Keratinocyte (primary cell): ENCODE measurements at regions not wholly inside any gene's neighbourhood (a gene's known extent, or its start where the extent isn't known, plus 50 kb on each side); places are given as distances from the start of the nearest gene placed in this dataset.

Source experiments
- DNase-seq: peaks from one replicate; pipeline ENCODE4 v3.0.0-alpha.2; 2011; ENCODE audit warnings: low read depth, missing footprints, low spot score
- FAIRE-seq: peaks from 2 replicates; lab custom pipeline; 2011; peaks lifted over from hg19 to GRCh38; lab: Jason Lieb, UNC
- H2AFZ ChIP-seq: 2 replicates; pipeline ENCODE4 v1.6.0; 2012; ENCODE audit warnings: low read length, control low read depth, inconsistent platforms; ENCODE audit not compliant: control insufficient read depth
- H3K27ac ChIP-seq: 2 replicates; pipeline ENCODE4 v1.5.1; 2011; ENCODE audit warnings: low read length; ENCODE audit not compliant: control insufficient read depth, insufficient read depth
- H3K27me3 ChIP-seq: 3 replicates; pipeline ENCODE4 v1.6.0; 2011; ENCODE audit warnings: low read length; ENCODE audit not compliant: control insufficient read depth, insufficient read depth; ENCODE audit errors: extremely low read depth
- H3K36me3 ChIP-seq, 2 experiments: 2 replicates in 1 of 2; 3 replicates in 1 of 2; pipeline ENCODE4 v1.5.1; 2011; ENCODE audit warnings: low read length in 2 of 2, mild to moderate bottlenecking in 1 of 2; ENCODE audit not compliant: control insufficient read depth in 2 of 2, insufficient read depth in 2 of 2; ENCODE audit errors: extremely low read depth in 1 of 2
- H3K4me1 ChIP-seq: 3 replicates; pipeline ENCODE4 v1.5.1; 2011; ENCODE audit warnings: low read length; ENCODE audit not compliant: control insufficient read depth, insufficient read depth; ENCODE audit errors: extremely low read depth
- H3K4me2 ChIP-seq: 3 replicates; pipeline ENCODE4 v1.6.0; 2011; ENCODE audit warnings: low read depth, low read length; ENCODE audit not compliant: control insufficient read depth, insufficient read depth; ENCODE audit errors: extremely low read depth
- H3K4me3 ChIP-seq, 3 experiments: fragments of 200-600 bp in 1 of 3; sonication (generic) in 1 of 3; 2 replicates in 2 of 3; 3 replicates in 1 of 3; pipeline ENCODE4 v1.5.1; 2011 to 2016; ENCODE audit warnings: low read length in 3 of 3, mild to moderate bottlenecking in 3 of 3, control low read depth in 2 of 3, inconsistent platforms in 1 of 3, low read depth in 1 of 3, mixed read lengths in 1 of 3, mixed run types in 1 of 3, moderate library complexity in 1 of 3; ENCODE audit not compliant: control insufficient read depth in 2 of 3, insufficient read depth in 2 of 3; ENCODE audit errors: extremely low read depth in 1 of 3
- H3K79me2 ChIP-seq: 2 replicates; pipeline ENCODE4 v1.6.0; 2012; ENCODE audit warnings: low read length; ENCODE audit not compliant: control insufficient read depth, insufficient read depth
- H3K9ac ChIP-seq: 3 replicates; pipeline ENCODE4 v1.6.0; 2011; ENCODE audit warnings: low read length; ENCODE audit not compliant: control insufficient read depth, insufficient read depth; ENCODE audit errors: extremely low read depth
- H3K9me1 ChIP-seq: 3 replicates; pipeline ENCODE4 v1.6.0; 2011; ENCODE audit warnings: low read length; ENCODE audit not compliant: control insufficient read depth, insufficient read depth; ENCODE audit errors: extremely low read depth
- H3K9me3 ChIP-seq: 2 replicates; pipeline ENCODE4 v1.5.1; 2012; ENCODE audit warnings: low read depth, low read length; ENCODE audit not compliant: control insufficient read depth
- H4K20me1 ChIP-seq: 3 replicates; pipeline ENCODE4 v1.6.0; 2011; ENCODE audit warnings: low read length; ENCODE audit not compliant: control insufficient read depth, insufficient read depth; ENCODE audit errors: extremely low read depth
- EZH2 ChIP-seq: IDR thresholded peaks from one replicate; pipeline ENCODE4 v1.6.1; 2012; ENCODE audit warnings: inconsistent platforms, mild to moderate bottlenecking, low read length, moderate library complexity
- dilution Hi-C: fragments of 300-500 bp; cut with MboI; formaldehyde crosslinking; loops from one replicate; pipeline ENCODE4 v1.7.0; 2020; ENCODE audit warnings: low sequenced_read_pairs; ENCODE audit not compliant: extremely low pct_ligation_motif_present
- TF ChIP-seq, protein P1 (sequence below), 3 experiments: IDR thresholded peaks in 1 of 3; conservative IDR thresholded peaks in 1 of 3; optimal IDR thresholded peaks in 1 of 3; 2 replicates in 2 of 3; 3 replicates in 1 of 3; pipeline versions ENCODE3 to v1.5.1; 2011; ENCODE audit warnings: low read length in 3 of 3, mild to moderate bottlenecking in 3 of 3, moderate library complexity in 2 of 3, control low read depth in 1 of 3, inconsistent platforms in 1 of 3; ENCODE audit not compliant: insufficient read depth in 2 of 3; ENCODE audit errors: extremely low read depth in 1 of 3

DNA sequence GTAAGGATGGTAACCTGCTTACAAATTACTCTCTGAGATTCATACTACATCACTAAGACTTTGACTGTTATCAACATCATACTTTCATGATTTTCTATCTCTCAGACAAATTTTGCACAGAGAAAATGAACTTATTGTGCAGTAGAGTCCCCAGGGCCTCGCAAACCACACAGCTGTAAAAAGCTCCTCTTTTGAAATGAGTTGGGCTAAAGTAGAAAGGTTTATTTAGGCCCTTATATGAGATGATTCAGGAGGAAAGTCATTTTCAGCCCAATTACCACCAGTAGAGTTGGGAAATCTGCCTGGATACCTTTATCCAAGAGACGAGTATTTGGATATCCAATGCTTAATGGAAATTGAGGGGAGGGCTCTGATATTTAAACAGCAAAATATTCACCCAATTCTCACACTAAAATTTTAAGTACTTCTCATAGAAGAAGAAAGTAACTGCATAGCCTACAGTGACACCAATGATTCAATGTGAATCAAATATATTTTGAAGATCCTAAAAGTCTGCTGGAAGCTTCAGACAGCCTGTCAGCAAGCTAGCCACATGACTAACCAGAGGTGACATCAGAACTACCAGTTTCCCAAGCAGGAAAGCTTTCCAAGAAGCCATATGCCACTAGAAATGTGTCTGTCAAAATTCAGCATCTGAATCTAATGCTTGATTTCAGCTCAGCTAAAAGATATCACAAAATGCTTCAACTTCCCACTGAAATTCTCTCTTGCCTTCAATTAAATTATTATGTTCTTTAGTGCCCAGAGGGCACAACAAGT is 190.1 kb upstream of the SYT1 start:
- H2AFZ ChIP-seq, result no peak overlapping the region
- no peak overlapping the region for H3K9ac ChIP-seq
- no peaks in the 10 kb centered on the region for H3K36me3 ChIP-seq
- no peaks in the 10 kb centered on the region for H3K9me3 ChIP-seq
- no peak for FAIRE-seq
- TF ChIP-seq EZH2, result no peak
- TF ChIP-seq, protein P1, sequence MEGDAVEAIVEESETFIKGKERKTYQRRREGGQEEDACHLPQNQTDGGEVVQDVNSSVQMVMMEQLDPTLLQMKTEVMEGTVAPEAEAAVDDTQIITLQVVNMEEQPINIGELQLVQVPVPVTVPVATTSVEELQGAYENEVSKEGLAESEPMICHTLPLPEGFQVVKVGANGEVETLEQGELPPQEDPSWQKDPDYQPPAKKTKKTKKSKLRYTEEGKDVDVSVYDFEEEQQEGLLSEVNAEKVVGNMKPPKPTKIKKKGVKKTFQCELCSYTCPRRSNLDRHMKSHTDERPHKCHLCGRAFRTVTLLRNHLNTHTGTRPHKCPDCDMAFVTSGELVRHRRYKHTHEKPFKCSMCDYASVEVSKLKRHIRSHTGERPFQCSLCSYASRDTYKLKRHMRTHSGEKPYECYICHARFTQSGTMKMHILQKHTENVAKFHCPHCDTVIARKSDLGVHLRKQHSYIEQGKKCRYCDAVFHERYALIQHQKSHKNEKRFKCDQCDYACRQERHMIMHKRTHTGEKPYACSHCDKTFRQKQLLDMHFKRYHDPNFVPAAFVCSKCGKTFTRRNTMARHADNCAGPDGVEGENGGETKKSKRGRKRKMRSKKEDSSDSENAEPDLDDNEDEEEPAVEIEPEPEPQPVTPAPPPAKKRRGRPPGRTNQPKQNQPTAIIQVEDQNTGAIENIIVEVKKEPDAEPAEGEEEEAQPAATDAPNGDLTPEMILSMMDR (optimal IDR thresholded peaks at IDR 0.05 in 1 of 3, IDR thresholded peaks at IDR 0.05 in 1 of 3, conservative IDR thresholded peaks at IDR 0.05 in 1 of 3; ENCODE audit: extremely low read depth in 1 of 3, insufficient read depth in 2 of 3, low read length in 3 of 3), result no peak
- no peak overlapping the region for H3K27ac ChIP-seq
- no peaks in the 10 kb centered on the region for H3K4me1 ChIP-seq
- no peaks in the 10 kb centered on the region for H3K9me1 ChIP-seq
- H4K20me1 ChIP-seq, result no peaks in the 10 kb centered on the region
- dilution Hi-C loops, result no loop called here
- H3K79me2 ChIP-seq, result no peaks in the 10 kb centered on the region
- no peak for DNase-seq
- H3K27me3 ChIP-seq, result no peaks in the 10 kb centered on the region
- H3K4me3 ChIP-seq, result no peak overlapping the region
- no peak overlapping the region for H3K4me2 ChIP-seq

DNA sequence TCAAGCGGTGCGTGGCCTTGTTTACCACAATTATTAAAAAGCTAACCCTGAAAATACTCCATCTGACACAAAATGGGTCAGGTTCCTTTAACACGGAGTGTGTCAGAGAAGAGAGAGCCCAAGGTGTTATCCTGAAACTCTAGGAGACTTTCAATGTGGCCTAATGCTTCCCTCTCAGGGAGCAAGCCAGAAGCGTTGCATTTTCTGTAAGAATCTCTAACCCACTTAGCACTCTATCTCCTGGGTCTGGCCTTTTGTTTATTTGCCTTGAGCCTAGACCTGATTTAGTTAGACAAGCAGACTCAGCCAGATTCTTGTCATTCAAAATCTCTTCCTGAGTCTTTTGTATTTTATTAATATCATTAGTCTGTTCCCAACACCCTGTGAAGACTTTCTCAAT is 184.0 kb upstream of the SYT1 start:
- no peak for FAIRE-seq
- TF ChIP-seq EZH2, result no peak
- TF ChIP-seq, protein P1 (optimal IDR thresholded peaks at IDR 0.05 in 1 of 3, IDR thresholded peaks at IDR 0.05 in 1 of 3, conservative IDR thresholded peaks at IDR 0.05 in 1 of 3; ENCODE audit: extremely low read depth in 1 of 3, insufficient read depth in 2 of 3, low read length in 3 of 3), result no peak
- dilution Hi-C loops, result no loop called here

More for the DNA sequence above, 184.0 kb upstream of the SYT1 start:
- Histone ChIP-seq H4K20me1 (no peaks in the 10 kb centered on the region), H3K4me1 (no peaks in the 10 kb centered on the region), H2AFZ (no peak overlapping the region), H3K4me3 (no peak overlapping the region), H3K79me2 (no peaks in the 10 kb centered on the region), H3K36me3 (no peaks in the 10 kb centered on the region), H3K9me1 (no peaks in the 10 kb centered on the region), H3K9ac (no peak overlapping the region), H3K27ac (no peak overlapping the region), H3K27me3 (no peaks in the 10 kb centered on the region), H3K9me3 (no peaks in the 10 kb centered on the region), H3K4me2 (no peak overlapping the region)
- DNase-seq, result no peak
